HepG2 (cell line): ENCODE measurements at regions not wholly inside any gene's neighbourhood (a gene's known extent, or its start where the extent isn't known, plus 50 kb on each side); places are given as distances from the start of the nearest gene placed in this dataset.

ENCODE experiments used
- ATAC-seq: fragments of 200-7000 bp; cut with Tn5 transposase; 3 replicates; pipeline ENCODE4 v1.9.1; 2020; ENCODE audit warnings: mild to moderate bottlenecking, moderate library complexity
- BruUV-seq: library from RNA; stranded (reverse); fragments of 400-500 nt; replicated peaks from 2 replicates; lab custom pipeline; 2021; lab: Mats Ljungman, UMichigan
- CTCF ChIA-PET: fragments of 300-600 bp; formaldehyde crosslinking; extraction: SDS; loops from one replicate; lab custom pipeline; 2021; ENCODE audit warnings: low total read pairs, inconsistent platforms, low intra/inter-chr PET ratio; lab: Yijun Ruan, JAX
- POLR2A ChIA-PET: fragments of 350-600 bp; sonication (Branson Sonifier 250); formaldehyde crosslinking; loops from one replicate; lab custom pipeline; 2020; ENCODE audit warnings: antibody characterized with exemption, inconsistent platforms; lab: Yijun Ruan, JAX
- DNase-seq: peaks from one replicate; pipeline ENCODE4 v3.0.0-alpha.2; 2015; ENCODE audit warnings: low spot score
- FAIRE-seq: peaks from 3 replicates; lab custom pipeline; 2011; peaks lifted over from hg19 to GRCh38; lab: Jason Lieb, UNC
- H2AFZ ChIP-seq: one replicate; pipeline ENCODE4 v1.6.1; 2011; ENCODE audit warnings: low read length, inconsistent platforms
- H3K27ac ChIP-seq: fragments of 300-600 bp; 3 replicates; pipeline ENCODE4 v1.8.0; 2011; ENCODE audit warnings: mixed run types, mild to moderate bottlenecking, mixed read lengths, low read length, inconsistent platforms; ENCODE audit not compliant: insufficient read depth; ENCODE audit errors: extremely low read length
- H3K27me3 ChIP-seq, 2 experiments: fragments of 200-600 bp in 1 of 2; 2 replicates in 1 of 2; 3 replicates in 1 of 2; pipeline versions ENCODE4 v1.6.0 to v1.8.0; 2011; ENCODE audit warnings: low read length in 2 of 2, mild to moderate bottlenecking in 2 of 2, moderate library complexity in 2 of 2, inconsistent platforms in 1 of 2; ENCODE audit not compliant: insufficient read depth in 2 of 2, control insufficient read depth in 1 of 2
- H3K36me3 ChIP-seq, 2 experiments: fragments of 200-600 bp in 1 of 2; replicated peaks in 1 of 2; 2 replicates in 1 of 2; 3 replicates in 1 of 2; pipeline versions ENCODE4 v1.5.1 to v1.8.0; 2011; ENCODE audit warnings: low read length in 2 of 2, inconsistent platforms in 1 of 2; ENCODE audit not compliant: insufficient read depth in 2 of 2, control insufficient read depth in 1 of 2
- H3K4me1 ChIP-seq: 2 replicates; pipeline ENCODE4 v1.5.1; 2012; ENCODE audit warnings: low read length, inconsistent platforms; ENCODE audit not compliant: insufficient read depth
- H3K4me2 ChIP-seq: 2 replicates; pipeline ENCODE4 v1.6.0; 2011; ENCODE audit warnings: low read depth, low read length, inconsistent platforms
- H3K4me3 ChIP-seq, 3 experiments: fragments of 200-600 bp in 1 of 3; sonication (generic), shearing (Covaris generic) in 1 of 3; replicated peaks in 1 of 3; 2 replicates each; pipeline ENCODE4 v1.5.1; 2011 to 2016; ENCODE audit warnings: low read length in 3 of 3, inconsistent platforms in 2 of 3, low read depth in 2 of 3, mild to moderate bottlenecking in 2 of 3, control low read depth in 1 of 3, mixed read lengths in 1 of 3; ENCODE audit not compliant: insufficient read depth in 1 of 3
- H3K79me2 ChIP-seq: one replicate; pipeline ENCODE4 v1.6.1; 2011; ENCODE audit warnings: low read length, inconsistent platforms; ENCODE audit not compliant: insufficient read depth
- H3K9ac ChIP-seq: 2 replicates; pipeline ENCODE4 v1.6.0; 2011; ENCODE audit warnings: mild to moderate bottlenecking, low read depth, low read length, inconsistent platforms; ENCODE audit not compliant: insufficient read depth
- H3K9me3 ChIP-seq: 2 replicates; pipeline ENCODE4 v1.5.1; 2012; ENCODE audit warnings: mild to moderate bottlenecking, low read length
- H4K20me1 ChIP-seq: 2 replicates; pipeline ENCODE4 v1.6.0; 2011; ENCODE audit warnings: inconsistent platforms, mild to moderate bottlenecking, low read length, moderate library complexity; ENCODE audit not compliant: insufficient read depth
- CBX1 ChIP-seq: IDR thresholded peaks from one replicate; pipeline ENCODE4 v1.6.1; 2016; ENCODE audit warnings: antibody characterized with exemption, low read depth
- EEA1 ChIP-seq: sonication (generic); formaldehyde crosslinking; IDR thresholded peaks from 2 replicates; pipeline ENCODE4 v1.5.1; 2020; ENCODE audit warnings: mild to moderate bottlenecking, missing genetic modification reagents, borderline replicate concordance
- FOSL1 ChIP-seq: sonication (generic); formaldehyde crosslinking; IDR thresholded peaks from 2 replicates; pipeline ENCODE4 v1.9.0; 2021; ENCODE audit warnings: missing genetic modification reagents, borderline replicate concordance
- FOXP1 ChIP-seq, 2 experiments: fragments of 450-650 bp in 1 of 2; IDR thresholded peaks; 2 replicates each; pipeline ENCODE4 v1.6.1; 2017 to 2018; ENCODE audit warnings: antibody characterized with exemption in 1 of 2
- KDM6A ChIP-seq: IDR thresholded peaks from 2 replicates; pipeline ENCODE4 v1.6.1; 2016; ENCODE audit warnings: low read depth
- MBD4 ChIP-seq: IDR thresholded peaks from 2 replicates; pipeline ENCODE4 v1.6.1; 2012; ENCODE audit warnings: low read length, inconsistent platforms, borderline replicate concordance
- MYC ChIP-seq: sonication (generic); formaldehyde crosslinking; IDR thresholded peaks from 2 replicates; pipeline ENCODE4 v1.9.0; 2021; ENCODE audit warnings: missing genetic modification reagents, borderline replicate concordance
- PITX1 ChIP-seq: sonication (generic); formaldehyde crosslinking; IDR thresholded peaks from 2 replicates; pipeline ENCODE4 v1.5.1; 2020; ENCODE audit warnings: mild to moderate bottlenecking, missing genetic modification reagents
- RAD21 ChIP-seq: fragments of 450-650 bp; formaldehyde crosslinking; IDR thresholded peaks from 2 replicates; pipeline ENCODE4 v1.5.0; 2020; ENCODE audit warnings: mild to moderate bottlenecking
- ZNF180 ChIP-seq: sonication (generic); formaldehyde crosslinking; IDR thresholded peaks from 2 replicates; pipeline ENCODE4 v1.4.0; 2020; ENCODE audit warnings: low read depth, missing genetic modification reagents, borderline replicate concordance
- ZNF235 ChIP-seq: sonication (generic); formaldehyde crosslinking; IDR thresholded peaks from 2 replicates; pipeline ENCODE4 v1.8.1; 2023; ENCODE audit warnings: mild to moderate bottlenecking, missing genetic modification reagents, borderline replicate concordance
- ZNF562 ChIP-seq: sonication (generic); formaldehyde crosslinking; IDR thresholded peaks from 2 replicates; pipeline ENCODE4 v1.8.0; 2022; ENCODE audit warnings: missing genetic modification reagents, borderline replicate concordance
- ZNF619 ChIP-seq: sonication (generic); formaldehyde crosslinking; IDR thresholded peaks from 2 replicates; pipeline ENCODE4 v1.4.0; 2020; ENCODE audit warnings: mild to moderate bottlenecking, missing genetic modification reagents
- ZSCAN12 ChIP-seq: sonication (generic); formaldehyde crosslinking; IDR thresholded peaks from 2 replicates; pipeline ENCODE4 v1.9.0; 2021; ENCODE audit warnings: mild to moderate bottlenecking, missing genetic modification reagents
- WGBS: methylation state at CpG from one replicate; pipeline ENCODE4 v1.1.6; 2017; ENCODE audit warnings: low lambda C conversion rate; 5-methylcytosine and 5-hydroxymethylcytosine counted together
- in situ Hi-C: cut with HindIII; loops from 2 replicates; pipeline ENCODE4 v1.10.0; 2017; ENCODE audit warnings: low pct_unique_long_range_greater_than_20kb; ENCODE audit not compliant: extremely low pct_ligation_motif_present
- intact Hi-C: fragments of 100-400 bp; cut with micrococcal nuclease; formaldehyde crosslinking; loops from one replicate; pipeline ENCODE4 v1.10.0; 2022; ENCODE audit not compliant: unreplicated experiment
- TF ChIP-seq, protein P1 (sequence below): sonication (generic); IDR thresholded peaks from 2 replicates; pipeline ENCODE4 v1.6.1; 2016; ENCODE audit warnings: low read depth, borderline replicate concordance
- TF ChIP-seq, protein P2 (sequence below): sonication (generic); formaldehyde crosslinking; IDR thresholded peaks from 2 replicates; pipeline ENCODE4 v1.5.1; 2020; ENCODE audit warnings: mild to moderate bottlenecking, missing genetic modification reagents, moderate library complexity
- TF ChIP-seq, protein P3 (sequence below): sonication (generic); formaldehyde crosslinking; conservative IDR thresholded peaks from 2 replicates; pipeline ENCODE4 v1.4.0; 2020; ENCODE audit warnings: missing genetic modification reagents

DNA sequence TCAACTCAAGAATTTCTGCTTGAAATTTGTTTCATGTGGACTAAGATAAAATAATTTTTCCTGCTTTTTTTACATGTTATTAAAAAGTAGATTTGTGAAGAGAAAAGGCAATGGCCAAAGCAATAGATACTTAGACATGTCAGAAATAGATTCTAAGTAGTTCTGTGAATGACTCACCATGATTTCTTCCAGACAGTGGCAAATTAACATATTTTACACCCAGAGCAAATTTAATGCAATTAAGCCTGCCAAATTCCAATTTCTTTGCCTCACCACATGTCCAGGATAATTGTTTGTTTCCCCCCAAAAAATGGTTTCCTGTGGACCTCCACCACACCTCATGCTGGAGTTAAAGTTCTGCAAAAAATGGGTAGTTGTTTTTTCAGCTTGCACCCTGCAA lies 651.4 kb downstream of the CETN3 start:
- Histone ChIP-seq H3K4me3 (no peak overlapping the region), H3K4me1 (no peaks in the 10 kb centered on the region), H3K27me3 (no peaks in the 10 kb centered on the region), H3K79me2 (no peaks in the 10 kb centered on the region), H3K9ac (no peak overlapping the region), H3K4me2 (no peak overlapping the region), H4K20me1 (no peaks in the 10 kb centered on the region), H2AFZ (no peak overlapping the region), H3K9me3 (peaks cover 15% of the 10 kb centered on the region; the same call in 1 of the 2 replicates), H3K36me3 (no peaks in the 10 kb centered on the region), H3K27ac (no peak overlapping the region)
- CTCF ChIA-PET = no interaction called here
- no peak for TF ChIP-seq FOXP1 (IDR thresholded peaks at IDR 0.05)
- TF ChIP-seq FOXP1 (CRISPR knock-in tag; IDR thresholded peaks at IDR 0.05) = no peak
- no peak for TF ChIP-seq KDM6A
- TF ChIP-seq CBX1 = no peak
- no peak for TF ChIP-seq EEA1 (CRISPR knock-in tag)
- no peak for TF ChIP-seq ZSCAN12 (CRISPR knock-in tag)
- no peak for TF ChIP-seq ZNF235 (CRISPR knock-in tag)
- no peak for TF ChIP-seq RAD21 (CRISPR knock-in tag)
- TF ChIP-seq, protein P1, sequence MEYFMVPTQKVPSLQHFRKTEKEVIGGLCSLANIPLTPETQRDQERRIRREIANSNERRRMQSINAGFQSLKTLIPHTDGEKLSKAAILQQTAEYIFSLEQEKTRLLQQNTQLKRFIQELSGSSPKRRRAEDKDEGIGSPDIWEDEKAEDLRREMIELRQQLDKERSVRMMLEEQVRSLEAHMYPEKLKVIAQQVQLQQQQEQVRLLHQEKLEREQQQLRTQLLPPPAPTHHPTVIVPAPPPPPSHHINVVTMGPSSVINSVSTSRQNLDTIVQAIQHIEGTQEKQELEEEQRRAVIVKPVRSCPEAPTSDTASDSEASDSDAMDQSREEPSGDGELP = no peak
- FAIRE-seq = no peak
- no peak for ATAC-seq
- BruUV-seq = no TSS peak
- no peak for DNase-seq
- in situ Hi-C loops = no loop called here
- intact Hi-C loops = no loop called here
- POLR2A ChIA-PET = no interaction called here

DNA sequence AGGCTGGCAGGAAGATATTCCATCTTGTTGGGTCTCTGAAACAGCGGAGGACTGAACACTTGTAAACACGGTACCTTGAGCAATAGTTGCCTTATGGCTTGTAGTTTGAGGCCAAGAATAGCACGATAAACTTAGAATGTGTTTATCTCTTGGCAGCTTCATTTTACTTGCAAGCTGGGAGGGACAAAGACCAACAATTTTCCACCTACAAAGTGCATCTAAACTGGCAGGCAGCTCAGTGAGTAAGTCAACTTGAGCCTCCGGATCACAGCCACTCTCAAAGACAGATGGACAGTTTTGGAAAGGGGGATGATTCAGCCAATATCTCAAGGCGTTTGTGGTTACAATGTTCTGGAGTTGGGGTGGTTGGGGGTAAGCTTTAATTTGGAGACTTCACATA lies 652.6 kb downstream of the CETN3 start:
- Histone ChIP-seq H3K27me3 (no peaks in the 10 kb centered on the region), H3K9me3 (peaks cover 26% of the 10 kb centered on the region; the same call in 1 of the 2 replicates), H3K79me2 (no peaks in the 10 kb centered on the region), H3K9ac (no peak overlapping the region), H4K20me1 (no peaks in the 10 kb centered on the region), H3K27ac (no peak overlapping the region), H3K4me3 (no peak overlapping the region), H3K4me2 (no peak overlapping the region), H3K36me3 (no peaks in the 10 kb centered on the region), H2AFZ (no peak overlapping the region), H3K4me1 (no peaks in the 10 kb centered on the region)
- WGBS = 2% methylated on average over 5 of the region's 5 CpGs
- intact Hi-C loops = no loop called here
- POLR2A ChIA-PET = no interaction called here
- CTCF ChIA-PET = no interaction called here
- ATAC-seq (no peak), FAIRE-seq (no peak), DNase-seq (no peak)
- in situ Hi-C loops = no loop called here
- BruUV-seq = no TSS peak
- TF ChIP-seq, protein P2, sequence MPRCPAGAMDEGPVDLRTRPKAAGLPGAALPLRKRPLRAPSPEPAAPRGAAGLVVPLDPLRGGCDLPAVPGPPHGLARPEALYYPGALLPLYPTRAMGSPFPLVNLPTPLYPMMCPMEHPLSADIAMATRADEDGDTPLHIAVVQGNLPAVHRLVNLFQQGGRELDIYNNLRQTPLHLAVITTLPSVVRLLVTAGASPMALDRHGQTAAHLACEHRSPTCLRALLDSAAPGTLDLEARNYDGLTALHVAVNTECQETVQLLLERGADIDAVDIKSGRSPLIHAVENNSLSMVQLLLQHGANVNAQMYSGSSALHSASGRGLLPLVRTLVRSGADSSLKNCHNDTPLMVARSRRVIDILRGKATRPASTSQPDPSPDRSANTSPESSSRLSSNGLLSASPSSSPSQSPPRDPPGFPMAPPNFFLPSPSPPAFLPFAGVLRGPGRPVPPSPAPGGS (CRISPR knock-in tag) = no peak
- no peak for TF ChIP-seq ZNF619 (CRISPR knock-in tag)
- TF ChIP-seq MBD4 = no peak
- no peak for TF ChIP-seq ZNF180 (CRISPR knock-in tag)
- TF ChIP-seq MYC (CRISPR knock-in tag) = no peak
- no peak for TF ChIP-seq ZNF562 (CRISPR knock-in tag)
- no peak for TF ChIP-seq FOSL1 (CRISPR knock-in tag)
- TF ChIP-seq, protein P3, sequence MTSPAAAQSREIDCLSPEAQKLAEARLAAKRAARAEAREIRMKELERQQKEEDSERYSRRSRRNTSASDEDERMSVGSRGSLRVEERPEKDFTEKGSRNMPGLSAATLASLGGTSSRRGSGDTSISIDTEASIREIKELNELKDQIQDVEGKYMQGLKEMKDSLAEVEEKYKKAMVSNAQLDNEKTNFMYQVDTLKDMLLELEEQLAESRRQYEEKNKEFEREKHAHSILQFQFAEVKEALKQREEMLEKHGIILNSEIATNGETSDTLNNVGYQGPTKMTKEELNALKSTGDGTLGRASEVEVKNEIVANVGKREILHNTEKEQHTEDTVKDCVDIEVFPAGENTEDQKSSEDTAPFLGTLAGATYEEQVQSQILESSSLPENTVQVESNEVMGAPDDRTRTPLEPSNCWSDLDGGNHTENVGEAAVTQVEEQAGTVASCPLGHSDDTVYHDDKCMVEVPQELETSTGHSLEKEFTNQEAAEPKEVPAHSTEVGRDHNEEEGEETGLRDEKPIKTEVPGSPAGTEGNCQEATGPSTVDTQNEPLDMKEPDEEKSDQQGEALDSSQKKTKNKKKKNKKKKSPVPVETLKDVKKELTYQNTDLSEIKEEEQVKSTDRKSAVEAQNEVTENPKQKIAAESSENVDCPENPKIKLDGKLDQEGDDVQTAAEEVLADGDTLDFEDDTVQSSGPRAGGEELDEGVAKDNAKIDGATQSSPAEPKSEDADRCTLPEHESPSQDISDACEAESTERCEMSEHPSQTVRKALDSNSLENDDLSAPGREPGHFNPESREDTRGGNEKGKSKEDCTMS (CRISPR knock-in tag) = no peak
- TF ChIP-seq PITX1 (CRISPR knock-in tag) = no peak
